ENCODE measurements at regions not wholly inside any gene's neighbourhood (a gene's known extent, or its start where the extent isn't known, plus 50 kb on each side); places are given as distances from the start of the nearest gene placed in this dataset.
"Not testable (repeated sequence)": the region's sequence is repeated elsewhere in the genome, so short reads cannot be mapped to it uniquely, and the experiment has no call there.

- WGBS, 2 donors, result 67 to 68% methylated on average over 2 of the region's 2 CpGs
- no peak for TF ChIP-seq CTCF (IDR thresholded peaks at IDR 0.05)
- TF ChIP-seq POLR2A (IDR thresholded peaks at IDR 0.05), result no peak
- intact Hi-C loops (cut with DNase I; ENCODE audit: low total_unique reads), result no loop called here
- no peak for DNase-seq (ENCODE audit: low spot score in 2 of 2)
- H3K4me3 ChIP-seq (ENCODE audit: low read depth, poor library complexity, severe bottlenecking), result no peak overlapping the region
These were observed 1470.7 kb upstream of the PRMT6 start for GRCh38 chr1:105585791-105586190.

- H3K4me3 ChIP-seq (ENCODE audit: low read depth, poor library complexity, severe bottlenecking), result no peak overlapping the region
- WGBS, 2 donors, result 42 to 47% methylated on average over 1 of the region's 1 CpG
- DNase-seq (ENCODE audit: low spot score in 2 of 2), result no peak
- no peak for TF ChIP-seq CTCF (IDR thresholded peaks at IDR 0.05)
- no peak for TF ChIP-seq POLR2A (IDR thresholded peaks at IDR 0.05)
- intact Hi-C loops (cut with DNase I; ENCODE audit: low total_unique reads), result no loop called here
These were observed 1464.8 kb upstream of the PRMT6 start for GRCh38 chr1:105591681-105592080.

- WGBS, 2 donors, result 28 to 43% methylated on average over 2 of the region's 2 CpGs
- no peak overlapping the region for H3K4me3 ChIP-seq (ENCODE audit: low read depth, poor library complexity, severe bottlenecking)
- no peak for DNase-seq (ENCODE audit: low spot score in 2 of 2)
- intact Hi-C loops (cut with DNase I; ENCODE audit: low total_unique reads), result no loop called here
- TF ChIP-seq POLR2A (IDR thresholded peaks at IDR 0.05) (no peak), CTCF (IDR thresholded peaks at IDR 0.05) (no peak)
These were observed 1447.8 kb upstream of the PRMT6 start for GRCh38 chr1:105608713-105609112.

GRCh38 chr1:105626276-105626987 lies 1430.0 kb upstream of the PRMT6 start:
- intact Hi-C loops (cut with DNase I; ENCODE audit: low total_unique reads), result no loop called here
- TF ChIP-seq CTCF (IDR thresholded peaks at IDR 0.05) (no peak), POLR2A (IDR thresholded peaks at IDR 0.05) (no peak)
- 72 to 75% methylated on average over 6 of the region's 6 CpGs for WGBS, 2 donors

GRCh38 chr1:105631153-105631744 lies 1425.2 kb upstream of the PRMT6 start:
- H3K4me3 ChIP-seq (ENCODE audit: low read depth, poor library complexity, severe bottlenecking); intact Hi-C loops (cut with DNase I; ENCODE audit: low total_unique reads); DNase-seq (ENCODE audit: low spot score in 2 of 2): not testable (repeated sequence)
- 96 to 98% methylated on average over 13 to 25 of the region's 36 CpGs for WGBS, 2 donors

More at GRCh38 chr1:105626276-105626987, 1430.0 kb upstream of the PRMT6 start:
- H3K4me3 ChIP-seq (ENCODE audit: low read depth, poor library complexity, severe bottlenecking), result no peak overlapping the region
- no peak for DNase-seq (ENCODE audit: low spot score in 2 of 2)

- H3K4me3 ChIP-seq (ENCODE audit: low read depth, poor library complexity, severe bottlenecking), result no peak overlapping the region
- no peak for TF ChIP-seq CTCF (IDR thresholded peaks at IDR 0.05)
- no peak for TF ChIP-seq POLR2A (IDR thresholded peaks at IDR 0.05)
- 56 to 61% methylated on average over 14 of the region's 14 CpGs for WGBS, 2 donors
- no peak for DNase-seq (ENCODE audit: low spot score in 2 of 2)
- intact Hi-C loops (cut with DNase I; ENCODE audit: low total_unique reads), result no loop called here
These were observed 1423.9 kb upstream of the PRMT6 start for GRCh38 chr1:105632342-105633196.
